ENCODE measurements at regions not wholly inside any gene's neighbourhood (a gene's known extent, or its start where the extent isn't known, plus 50 kb on each side); places are given as distances from the start of the nearest gene placed in this dataset.

DNA sequence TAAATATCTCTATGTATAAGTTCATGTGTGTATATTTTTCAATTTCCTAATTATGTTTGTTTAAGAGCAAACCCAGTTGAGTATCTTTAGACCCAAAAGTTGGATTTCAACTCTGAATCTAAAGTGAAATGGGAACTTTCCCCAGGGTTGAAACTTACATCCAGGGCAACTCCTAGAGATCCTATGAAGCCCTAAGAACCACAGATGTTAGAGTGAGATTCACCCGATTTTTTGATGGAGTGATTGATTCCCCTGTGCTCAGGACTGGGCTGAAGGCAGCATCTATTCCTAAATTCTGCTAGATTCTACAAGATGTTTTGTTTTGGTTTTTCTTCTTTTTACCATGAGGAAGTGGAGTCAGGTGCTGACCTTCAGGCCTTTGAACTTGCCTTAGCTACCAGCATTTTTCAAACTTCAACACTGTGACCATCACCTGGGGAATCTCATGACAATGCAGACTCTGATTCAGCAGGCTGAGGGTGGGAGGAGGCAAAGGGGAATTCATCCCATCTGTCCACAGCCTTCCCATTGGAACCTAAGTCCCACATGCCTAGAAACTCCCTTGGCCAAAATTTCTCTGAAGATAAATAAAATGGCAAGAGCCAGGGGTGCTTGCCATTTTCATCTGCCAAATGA is 145.5 kb downstream of the ETS2 start:
- TF ChIP-seq, protein P1, sequence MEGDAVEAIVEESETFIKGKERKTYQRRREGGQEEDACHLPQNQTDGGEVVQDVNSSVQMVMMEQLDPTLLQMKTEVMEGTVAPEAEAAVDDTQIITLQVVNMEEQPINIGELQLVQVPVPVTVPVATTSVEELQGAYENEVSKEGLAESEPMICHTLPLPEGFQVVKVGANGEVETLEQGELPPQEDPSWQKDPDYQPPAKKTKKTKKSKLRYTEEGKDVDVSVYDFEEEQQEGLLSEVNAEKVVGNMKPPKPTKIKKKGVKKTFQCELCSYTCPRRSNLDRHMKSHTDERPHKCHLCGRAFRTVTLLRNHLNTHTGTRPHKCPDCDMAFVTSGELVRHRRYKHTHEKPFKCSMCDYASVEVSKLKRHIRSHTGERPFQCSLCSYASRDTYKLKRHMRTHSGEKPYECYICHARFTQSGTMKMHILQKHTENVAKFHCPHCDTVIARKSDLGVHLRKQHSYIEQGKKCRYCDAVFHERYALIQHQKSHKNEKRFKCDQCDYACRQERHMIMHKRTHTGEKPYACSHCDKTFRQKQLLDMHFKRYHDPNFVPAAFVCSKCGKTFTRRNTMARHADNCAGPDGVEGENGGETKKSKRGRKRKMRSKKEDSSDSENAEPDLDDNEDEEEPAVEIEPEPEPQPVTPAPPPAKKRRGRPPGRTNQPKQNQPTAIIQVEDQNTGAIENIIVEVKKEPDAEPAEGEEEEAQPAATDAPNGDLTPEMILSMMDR (IDR thresholded peaks at IDR 0.05; ENCODE audit: low read depth, low read length, missing input control), result no peak
- TF ChIP-seq ATF3 (IDR thresholded peaks at IDR 0.05) (no peak), GABPA (IDR thresholded peaks at IDR 0.05 in 1 of 2, conservative IDR thresholded peaks at IDR 0.05 in 1 of 2) (no peak), REST (IDR thresholded peaks at IDR 0.05) (no peak), TAF1 (conservative IDR thresholded peaks at IDR 0.05) (no peak), NR2F2 (IDR thresholded peaks at IDR 0.05) (no peak), SP1 (IDR thresholded peaks at IDR 0.05) (no peak), YY1 (IDR thresholded peaks at IDR 0.05) (no peak), HNF4A (conservative IDR thresholded peaks at IDR 0.05) (no peak), EGR1 (IDR thresholded peaks at IDR 0.05; ENCODE audit: low read depth in 2 of 2) (no peak), JUND (IDR thresholded peaks at IDR 0.05) (no peak), RAD21 (IDR thresholded peaks at IDR 0.05) (no peak)
